Smooth muscle cell (in vitro differentiated cells): ENCODE measurements at regions not wholly inside any gene's neighbourhood (a gene's known extent, or its start where the extent isn't known, plus 50 kb on each side); places are given as distances from the start of the nearest gene placed in this dataset.
"Not testable (repeated sequence)": the region's sequence is repeated elsewhere in the genome, so short reads cannot be mapped to it uniquely, and the experiment has no call there.

Experiments used
- DNase-seq: peaks from one replicate; lab custom pipeline; 2025; ENCODE audit not compliant: unreplicated experiment; lab: John Stamatoyannopoulos, UW
- H2AFZ ChIP-seq: fragments of 200-600 bp; sonication (generic); 2 replicates; pipeline ENCODE4 v1.6.0; 2016; ENCODE audit warnings: antibody characterized with exemption, low read depth, mild to moderate bottlenecking
- H3F3A ChIP-seq: fragments of 200-600 bp; sonication (generic); 2 replicates; pipeline ENCODE4 v1.6.0; 2017; ENCODE audit warnings: antibody characterized with exemption, low read depth
- H3K27ac ChIP-seq: fragments of 200-600 bp; sonication (generic); 2 replicates; pipeline ENCODE4 v1.5.1; 2016; ENCODE audit warnings: low read depth, mild to moderate bottlenecking
- H3K27me3 ChIP-seq: fragments of 200-600 bp; sonication (generic); 2 replicates; pipeline ENCODE4 v1.6.1; 2016; ENCODE audit warnings: low read depth, mild to moderate bottlenecking
- H3K36me3 ChIP-seq: fragments of 200-600 bp; sonication (generic); 2 replicates; pipeline ENCODE4 v1.5.1; 2016; ENCODE audit warnings: low read depth
- H3K4me1 ChIP-seq: fragments of 200-600 bp; sonication (generic); 2 replicates; pipeline ENCODE4 v1.5.1; 2016; ENCODE audit warnings: low read depth
- H3K4me2 ChIP-seq: fragments of 200-600 bp; sonication (generic); 2 replicates; pipeline ENCODE4 v1.6.0; 2016; ENCODE audit warnings: mild to moderate bottlenecking
- H3K4me3 ChIP-seq: fragments of 200-600 bp; sonication (generic); 2 replicates; pipeline ENCODE4 v1.5.1; 2016; ENCODE audit warnings: mild to moderate bottlenecking
- H3K79me2 ChIP-seq: fragments of 200-600 bp; sonication (generic); 2 replicates; pipeline ENCODE4 v1.6.0; 2016; ENCODE audit warnings: low read depth, mild to moderate bottlenecking
- H3K9ac ChIP-seq: fragments of 200-600 bp; sonication (generic); 2 replicates; pipeline ENCODE4 v1.6.0; 2016; ENCODE audit warnings: low read depth
- H3K9me3 ChIP-seq: fragments of 200-600 bp; sonication (generic); replicated peaks from 2 replicates; pipeline ENCODE4 v1.5.1; 2016; ENCODE audit warnings: low read depth
- H4K20me1 ChIP-seq: fragments of 200-600 bp; sonication (generic); 2 replicates; pipeline ENCODE4 v1.6.0; 2016; ENCODE audit warnings: low read depth
- CTCF ChIP-seq: fragments of 200-600 bp; sonication (generic); IDR thresholded peaks from 2 replicates; pipeline ENCODE4 v1.5.1; 2017; ENCODE audit warnings: borderline replicate concordance, mild to moderate bottlenecking, antibody characterized with exemption; ENCODE audit not compliant: insufficient read depth, poor library complexity, severe bottlenecking
- WGBS: methylation state at CpG from one replicate; pipeline ENCODE4 v1.1.7; 2016; ENCODE audit warnings: low lambda C conversion rate; 5-methylcytosine and 5-hydroxymethylcytosine counted together

GRCh38 chr6:134539865-134540323, 222.0 kb upstream of the SGK1 start:
- no peaks in the 10 kb centered on the region for H3K27me3 ChIP-seq
- no peak overlapping the region for H3K4me2 ChIP-seq
- no peak overlapping the region for H2AFZ ChIP-seq
- no peak for DNase-seq
- no peaks in the 10 kb centered on the region for H3K4me1 ChIP-seq
- WGBS: 57% methylated on average over 7 of the region's 7 CpGs
- no peak for TF ChIP-seq CTCF
- no peaks in the 10 kb centered on the region for H4K20me1 ChIP-seq
- no peaks in the 10 kb centered on the region for H3K36me3 ChIP-seq
- H3K9ac ChIP-seq: no peak overlapping the region
- H3K9me3 ChIP-seq: no peaks in the 10 kb centered on the region
- peak overlapping the region; percentile 40 for H3K27ac ChIP-seq
- no peaks in the 10 kb centered on the region for H3K79me2 ChIP-seq
- no peaks in the 10 kb centered on the region for H3F3A ChIP-seq
- H3K4me3 ChIP-seq: no peak overlapping the region

GRCh38 chr6:134537765-134538164, 219.9 kb upstream of the SGK1 start:
- not testable (repeated sequence) for H3F3A ChIP-seq, H3K9me3 ChIP-seq, H3K36me3 ChIP-seq, H4K20me1 ChIP-seq, H3K4me1 ChIP-seq, H2AFZ ChIP-seq, DNase-seq, H3K27me3 ChIP-seq, H3K4me2 ChIP-seq, H3K79me2 ChIP-seq, H3K4me3 ChIP-seq
- 98% methylated on average over 10 of the region's 10 CpGs for WGBS
- Histone ChIP-seq H3K27ac (peak overlapping the region; percentile 74), H3K9ac (peak overlapping the region; percentile 8)

GRCh38 chr6:134537146-134537555, 219.2 kb upstream of the SGK1 start:
- WGBS: 38% methylated on average over 2 of the region's 2 CpGs
- H3K27ac ChIP-seq: peak overlapping the region; percentile 74

GRCh38 chr6:134535831-134536230, 217.9 kb upstream of the SGK1 start:
- WGBS: 75% methylated on average over 2 of the region's 2 CpGs
- H3K4me1 ChIP-seq: no peaks in the 10 kb centered on the region
- H3K9me3 ChIP-seq: no peaks in the 10 kb centered on the region
- H2AFZ ChIP-seq: no peak overlapping the region
- no peaks in the 10 kb centered on the region for H3K79me2 ChIP-seq
- no peak overlapping the region for H3K4me3 ChIP-seq
- H3F3A ChIP-seq: peaks cover 4% of the 10 kb centered on the region
- no peak for DNase-seq
- no peak overlapping the region for H3K4me2 ChIP-seq
- no peak for TF ChIP-seq CTCF
- no peaks in the 10 kb centered on the region for H3K36me3 ChIP-seq
- no peaks in the 10 kb centered on the region for H4K20me1 ChIP-seq
- H3K27ac ChIP-seq: peak overlapping the region; percentile 34
- H3K9ac ChIP-seq: no peak overlapping the region
- H3K27me3 ChIP-seq: no peaks in the 10 kb centered on the region

More at GRCh38 chr6:134537146-134537555, 219.2 kb upstream of the SGK1 start:
- H3F3A ChIP-seq: no peaks in the 10 kb centered on the region
- H3K9me3 ChIP-seq: no peaks in the 10 kb centered on the region
- H2AFZ ChIP-seq: no peak overlapping the region
- H3K27me3 ChIP-seq: no peaks in the 10 kb centered on the region
- no peaks in the 10 kb centered on the region for H3K79me2 ChIP-seq
- no peaks in the 10 kb centered on the region for H3K36me3 ChIP-seq
- H3K4me2 ChIP-seq: no peak overlapping the region
- H3K4me3 ChIP-seq: no peak overlapping the region
- TF ChIP-seq CTCF: no peak
- DNase-seq: no peak
- H3K4me1 ChIP-seq: no peaks in the 10 kb centered on the region
- H3K9ac ChIP-seq: peak overlapping the region; percentile 8
- no peaks in the 10 kb centered on the region for H4K20me1 ChIP-seq
